GM12878 (cell line): ENCODE measurements at regions not wholly inside any gene's neighbourhood (a gene's known extent, or its start where the extent isn't known, plus 50 kb on each side); places are given as distances from the start of the nearest gene placed in this dataset.

Experiments
- BMI1 ChIP-seq: fragments of 450-650 bp; IDR thresholded peaks from 2 replicates; pipeline ENCODE4 v1.6.1; 2016; ENCODE audit warnings: mild to moderate bottlenecking, moderate library complexity, borderline replicate concordance
- BRCA1 ChIP-seq: IDR thresholded peaks from 2 replicates; pipeline ENCODE4 v1.6.1; 2011; ENCODE audit warnings: low read depth, low read length, improper control_type of control experiment
- E2F8 ChIP-seq: fragments of 450-650 bp; IDR thresholded peaks from 2 replicates; pipeline ENCODE4 v1.6.1; 2018; ENCODE audit warnings: mild to moderate bottlenecking, low read depth, moderate library complexity; ENCODE audit not compliant: partially characterized antibody
- EED ChIP-seq: sonication (generic); IDR thresholded peaks from 2 replicates; pipeline ENCODE4 v1.6.1; 2016; ENCODE audit warnings: antibody characterized with exemption, low read depth
- EGR1 ChIP-seq, 2 experiments: IDR thresholded peaks; 1 replicate in 1 of 2; 2 replicates in 1 of 2; pipeline ENCODE4 v1.6.1; 2011 to 2012; ENCODE audit warnings: low read depth in 2 of 2, low read length in 2 of 2, borderline replicate concordance in 1 of 2, mild to moderate bottlenecking in 1 of 2, moderate library complexity in 1 of 2
- NFIC ChIP-seq: IDR thresholded peaks from 2 replicates; pipeline ENCODE4 v1.6.1; 2012; ENCODE audit warnings: low read depth, mild to moderate bottlenecking, inconsistent platforms, low read length, moderate library complexity
- RUNX3 ChIP-seq: IDR thresholded peaks from 2 replicates; pipeline ENCODE4 v1.6.1; 2012; ENCODE audit warnings: low read length, inconsistent platforms
- SIX5 ChIP-seq: IDR thresholded peaks from 2 replicates; pipeline ENCODE4 v1.6.1; 2011; ENCODE audit warnings: mild to moderate bottlenecking, low read depth, low read length, moderate library complexity; ENCODE audit not compliant: severe bottlenecking
- SP1 ChIP-seq: IDR thresholded peaks from one replicate; pipeline ENCODE4 v1.6.1; 2011; ENCODE audit warnings: low read depth, low read length
- SUPT20H ChIP-seq: IDR thresholded peaks from 2 replicates; pipeline ENCODE4 v1.6.1; 2011; ENCODE audit warnings: low read depth, mild to moderate bottlenecking, low read length, moderate library complexity, borderline replicate concordance; ENCODE audit not compliant: control insufficient read depth
- TCF3 ChIP-seq: IDR thresholded peaks from 2 replicates; pipeline ENCODE4 v1.6.1; 2012; ENCODE audit warnings: low read depth, mild to moderate bottlenecking, low read length, borderline replicate concordance; ENCODE audit not compliant: insufficient read depth
- TF ChIP-seq, protein P1 (sequence below): fragments of 450-650 bp; IDR thresholded peaks from 2 replicates; pipeline ENCODE4 v1.6.1; 2018; ENCODE audit warnings: borderline replicate concordance, mild to moderate bottlenecking; ENCODE audit not compliant: partially characterized antibody
- TF ChIP-seq, protein P2 (sequence below): fragments of 450-650 bp; IDR thresholded peaks from 2 replicates; pipeline ENCODE4 v1.6.1; 2016; ENCODE audit warnings: mild to moderate bottlenecking
- TF ChIP-seq, protein P3 (sequence below): fragments of 450-650 bp; IDR thresholded peaks from 2 replicates; pipeline ENCODE4 v1.6.1; 2014; ENCODE audit warnings: mild to moderate bottlenecking
- TF ChIP-seq, protein P4 (sequence below): fragments of 450-650 bp; conservative IDR thresholded peaks from 2 replicates; pipeline ENCODE4 v1.6.1; 2017; ENCODE audit warnings: mild to moderate bottlenecking, moderate library complexity
- TF ChIP-seq, protein P5 (sequence below): IDR thresholded peaks from 2 replicates; pipeline ENCODE4 v1.6.1; 2012; ENCODE audit warnings: low read depth, low read length, improper control_type of control experiment
- TF ChIP-seq, protein P6 (sequence below): fragments of 450-650 bp; IDR thresholded peaks from 2 replicates; pipeline ENCODE4 v1.6.1; 2017; ENCODE audit warnings: mild to moderate bottlenecking, low read depth, inconsistent platforms; ENCODE audit not compliant: poor library complexity, severe bottlenecking

GRCh38 chr2:174691201-174691779, 73.0 kb downstream of the CHRNA1 start (continued):
- TF ChIP-seq, protein P1, sequence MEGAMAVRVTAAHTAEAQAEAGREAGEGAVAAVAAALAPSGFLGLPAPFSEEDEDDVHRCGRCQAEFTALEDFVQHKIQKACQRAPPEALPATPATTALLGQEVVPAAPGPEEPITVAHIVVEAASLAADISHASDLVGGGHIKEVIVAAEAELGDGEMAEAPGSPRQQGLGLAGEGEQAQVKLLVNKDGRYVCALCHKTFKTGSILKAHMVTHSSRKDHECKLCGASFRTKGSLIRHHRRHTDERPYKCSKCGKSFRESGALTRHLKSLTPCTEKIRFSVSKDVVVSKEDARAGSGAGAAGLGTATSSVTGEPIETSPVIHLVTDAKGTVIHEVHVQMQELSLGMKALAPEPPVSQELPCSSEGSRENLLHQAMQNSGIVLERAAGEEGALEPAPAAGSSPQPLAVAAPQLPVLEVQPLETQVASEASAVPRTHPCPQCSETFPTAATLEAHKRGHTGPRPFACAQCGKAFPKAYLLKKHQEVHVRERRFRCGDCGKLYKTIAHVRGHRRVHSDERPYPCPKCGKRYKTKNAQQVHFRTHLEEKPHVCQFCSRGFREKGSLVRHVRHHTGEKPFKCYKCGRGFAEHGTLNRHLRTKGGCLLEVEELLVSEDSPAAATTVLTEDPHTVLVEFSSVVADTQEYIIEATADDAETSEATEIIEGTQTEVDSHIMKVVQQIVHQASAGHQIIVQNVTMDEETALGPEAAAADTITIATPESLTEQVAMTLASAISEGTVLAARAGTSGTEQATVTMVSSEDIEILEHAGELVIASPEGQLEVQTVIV, result no peak
- TF ChIP-seq EED, result 0 out of 2 replicates have a peak, but pooled peaks have one; percentile 36
- TF ChIP-seq, protein P2, sequence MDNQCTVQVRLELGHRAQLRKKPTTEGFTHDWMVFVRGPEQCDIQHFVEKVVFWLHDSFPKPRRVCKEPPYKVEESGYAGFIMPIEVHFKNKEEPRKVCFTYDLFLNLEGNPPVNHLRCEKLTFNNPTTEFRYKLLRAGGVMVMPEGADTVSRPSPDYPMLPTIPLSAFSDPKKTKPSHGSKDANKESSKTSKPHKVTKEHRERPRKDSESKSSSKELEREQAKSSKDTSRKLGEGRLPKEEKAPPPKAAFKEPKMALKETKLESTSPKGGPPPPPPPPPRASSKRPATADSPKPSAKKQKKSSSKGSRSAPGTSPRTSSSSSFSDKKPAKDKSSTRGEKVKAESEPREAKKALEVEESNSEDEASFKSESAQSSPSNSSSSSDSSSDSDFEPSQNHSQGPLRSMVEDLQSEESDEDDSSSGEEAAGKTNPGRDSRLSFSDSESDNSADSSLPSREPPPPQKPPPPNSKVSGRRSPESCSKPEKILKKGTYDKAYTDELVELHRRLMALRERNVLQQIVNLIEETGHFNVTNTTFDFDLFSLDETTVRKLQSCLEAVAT, result no peak
- no peak for TF ChIP-seq SIX5
- TF ChIP-seq, protein P3, sequence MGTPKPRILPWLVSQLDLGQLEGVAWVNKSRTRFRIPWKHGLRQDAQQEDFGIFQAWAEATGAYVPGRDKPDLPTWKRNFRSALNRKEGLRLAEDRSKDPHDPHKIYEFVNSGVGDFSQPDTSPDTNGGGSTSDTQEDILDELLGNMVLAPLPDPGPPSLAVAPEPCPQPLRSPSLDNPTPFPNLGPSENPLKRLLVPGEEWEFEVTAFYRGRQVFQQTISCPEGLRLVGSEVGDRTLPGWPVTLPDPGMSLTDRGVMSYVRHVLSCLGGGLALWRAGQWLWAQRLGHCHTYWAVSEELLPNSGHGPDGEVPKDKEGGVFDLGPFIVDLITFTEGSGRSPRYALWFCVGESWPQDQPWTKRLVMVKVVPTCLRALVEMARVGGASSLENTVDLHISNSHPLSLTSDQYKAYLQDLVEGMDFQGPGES, result no peak
- TF ChIP-seq, protein P4, sequence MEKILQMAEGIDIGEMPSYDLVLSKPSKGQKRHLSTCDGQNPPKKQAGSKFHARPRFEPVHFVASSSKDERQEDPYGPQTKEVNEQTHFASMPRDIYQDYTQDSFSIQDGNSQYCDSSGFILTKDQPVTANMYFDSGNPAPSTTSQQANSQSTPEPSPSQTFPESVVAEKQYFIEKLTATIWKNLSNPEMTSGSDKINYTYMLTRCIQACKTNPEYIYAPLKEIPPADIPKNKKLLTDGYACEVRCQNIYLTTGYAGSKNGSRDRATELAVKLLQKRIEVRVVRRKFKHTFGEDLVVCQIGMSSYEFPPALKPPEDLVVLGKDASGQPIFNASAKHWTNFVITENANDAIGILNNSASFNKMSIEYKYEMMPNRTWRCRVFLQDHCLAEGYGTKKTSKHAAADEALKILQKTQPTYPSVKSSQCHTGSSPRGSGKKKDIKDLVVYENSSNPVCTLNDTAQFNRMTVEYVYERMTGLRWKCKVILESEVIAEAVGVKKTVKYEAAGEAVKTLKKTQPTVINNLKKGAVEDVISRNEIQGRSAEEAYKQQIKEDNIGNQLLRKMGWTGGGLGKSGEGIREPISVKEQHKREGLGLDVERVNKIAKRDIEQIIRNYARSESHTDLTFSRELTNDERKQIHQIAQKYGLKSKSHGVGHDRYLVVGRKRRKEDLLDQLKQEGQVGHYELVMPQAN, result no peak
- no peak for TF ChIP-seq BRCA1
- no peak for TF ChIP-seq SP1
- TF ChIP-seq, protein P5, sequence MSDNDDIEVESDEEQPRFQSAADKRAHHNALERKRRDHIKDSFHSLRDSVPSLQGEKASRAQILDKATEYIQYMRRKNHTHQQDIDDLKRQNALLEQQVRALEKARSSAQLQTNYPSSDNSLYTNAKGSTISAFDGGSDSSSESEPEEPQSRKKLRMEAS, result no peak
- TF ChIP-seq, protein P6, sequence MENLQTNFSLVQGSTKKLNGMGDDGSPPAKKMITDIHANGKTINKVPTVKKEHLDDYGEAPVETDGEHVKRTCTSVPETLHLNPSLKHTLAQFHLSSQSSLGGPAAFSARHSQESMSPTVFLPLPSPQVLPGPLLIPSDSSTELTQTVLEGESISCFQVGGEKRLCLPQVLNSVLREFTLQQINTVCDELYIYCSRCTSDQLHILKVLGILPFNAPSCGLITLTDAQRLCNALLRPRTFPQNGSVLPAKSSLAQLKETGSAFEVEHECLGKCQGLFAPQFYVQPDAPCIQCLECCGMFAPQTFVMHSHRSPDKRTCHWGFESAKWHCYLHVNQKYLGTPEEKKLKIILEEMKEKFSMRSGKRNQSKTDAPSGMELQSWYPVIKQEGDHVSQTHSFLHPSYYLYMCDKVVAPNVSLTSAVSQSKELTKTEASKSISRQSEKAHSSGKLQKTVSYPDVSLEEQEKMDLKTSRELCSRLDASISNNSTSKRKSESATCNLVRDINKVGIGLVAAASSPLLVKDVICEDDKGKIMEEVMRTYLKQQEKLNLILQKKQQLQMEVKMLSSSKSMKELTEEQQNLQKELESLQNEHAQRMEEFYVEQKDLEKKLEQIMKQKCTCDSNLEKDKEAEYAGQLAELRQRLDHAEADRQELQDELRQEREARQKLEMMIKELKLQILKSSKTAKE, result no peak
- peak; percentile 46; the same call in 1 of the 2 replicates for TF ChIP-seq RUNX3
- TF ChIP-seq SUPT20H, result no peak
- no peak for TF ChIP-seq TCF3
- TF ChIP-seq E2F8, result no peak
- TF ChIP-seq NFIC, result no peak
- TF ChIP-seq BMI1, result no peak
- no peak for TF ChIP-seq EGR1 (IDR thresholded peaks at IDR 0.05; ENCODE audit: borderline replicate concordance in 1 of 2, low read depth in 2 of 2, low read length in 2 of 2)
